Tibial nerve (tissue), 3 donors: ENCODE measurements at regions not wholly inside any gene's neighbourhood (a gene's known extent, or its start where the extent isn't known, plus 50 kb on each side); places are given as distances from the start of the nearest gene placed in this dataset.

Source experiments
- EP300 ChIP-seq, 2 donors: sonication (generic); formaldehyde crosslinking; IDR thresholded peaks; one replicate each; pipeline ENCODE4 v1.6.1; 2017; ENCODE audit warnings: antibody characterized with exemption in 2 of 2, mild to moderate bottlenecking in 1 of 2
- POLR2A ChIP-seq, 2 donors: fragments of 450-650 bp; IDR thresholded peaks; one replicate each; pipeline ENCODE4 v1.6.1; 2017; ENCODE audit warnings: antibody characterized with exemption in 2 of 2, mild to moderate bottlenecking in 2 of 2, moderate library complexity in 2 of 2

- no peak for TF ChIP-seq POLR2A (IDR thresholded peaks at IDR 0.05)
- no peak for TF ChIP-seq EP300 (IDR thresholded peaks at IDR 0.05)
Measured at GRCh38 chr4:187422655-187423054, 572.9 kb upstream of the ZFP42 start.
